Neural progenitor cell (in vitro differentiated cells): ENCODE measurements at regions not wholly inside any gene's neighbourhood (a gene's known extent, or its start where the extent isn't known, plus 50 kb on each side); places are given as distances from the start of the nearest gene placed in this dataset.

ENCODE experiments used
- DNase-seq: peaks from one replicate; pipeline ENCODE4 v3.0.0-alpha.2; 2016; ENCODE audit warnings: low spot score
- H2AFZ ChIP-seq: fragments of 200-600 bp; sonication (generic); replicated peaks from 2 replicates; pipeline ENCODE4 v1.6.1; 2016; ENCODE audit warnings: antibody characterized with exemption
- H3F3A ChIP-seq: fragments of 200-600 bp; sonication (generic); 2 replicates; pipeline ENCODE4 v1.6.1; 2016; ENCODE audit warnings: antibody characterized with exemption, low read depth
- H3K27ac ChIP-seq: fragments of 200-600 bp; sonication (generic); 2 replicates; pipeline ENCODE4 v1.5.1; 2016; ENCODE audit warnings: mild to moderate bottlenecking
- H3K27me3 ChIP-seq: fragments of 200-600 bp; sonication (generic); 2 replicates; pipeline ENCODE4 v1.6.1; 2016; ENCODE audit warnings: mild to moderate bottlenecking, moderate library complexity
- H3K36me3 ChIP-seq: fragments of 200-600 bp; sonication (generic); 2 replicates; pipeline ENCODE4 v1.5.1; 2016
- H3K4me1 ChIP-seq: fragments of 200-600 bp; sonication (generic); 2 replicates; pipeline ENCODE4 v1.6.1; 2016; ENCODE audit warnings: mixed run types
- H3K4me2 ChIP-seq: fragments of 200-600 bp; sonication (generic); 2 replicates; pipeline ENCODE4 v1.6.1; 2016
- H3K4me3 ChIP-seq: fragments of 200-600 bp; sonication (generic); 2 replicates; pipeline ENCODE4 v1.5.1; 2016
- H3K79me2 ChIP-seq: fragments of 200-600 bp; sonication (generic); 2 replicates; pipeline ENCODE4 v1.6.1; 2016; ENCODE audit warnings: low read depth
- H3K9ac ChIP-seq: fragments of 200-600 bp; sonication (generic); 2 replicates; pipeline ENCODE4 v1.6.1; 2016
- H3K9me3 ChIP-seq: fragments of 200-600 bp; sonication (generic); 2 replicates; pipeline ENCODE4 v1.5.1; 2016; ENCODE audit warnings: low read depth
- H4K20me1 ChIP-seq: fragments of 200-600 bp; sonication (generic); 2 replicates; pipeline ENCODE4 v1.6.1; 2016; ENCODE audit warnings: low read depth
- H3K27ac Mint-ChIP-seq: 3 replicates; pipeline ENCODE4 v1.8.0; 2021; ENCODE audit warnings: mixed read lengths
- H3K27me3 Mint-ChIP-seq: 2 replicates; pipeline ENCODE4 v1.8.0; 2022; ENCODE audit warnings: low read depth, mild to moderate bottlenecking, inconsistent platforms, moderate library complexity, mixed read lengths; ENCODE audit not compliant: insufficient read depth
- H3K36me3 Mint-ChIP-seq: 3 replicates; pipeline ENCODE4 v1.8.0; 2021; ENCODE audit warnings: mixed read lengths
- H3K4me1 Mint-ChIP-seq: 3 replicates; pipeline ENCODE4 v1.8.0; 2021; ENCODE audit warnings: mixed read lengths
- H3K4me3 Mint-ChIP-seq: 3 replicates; pipeline ENCODE4 v1.8.0; 2021; ENCODE audit warnings: mild to moderate bottlenecking, moderate library complexity, mixed read lengths
- H3K9me3 Mint-ChIP-seq: 3 replicates; pipeline ENCODE4 v1.8.0; 2020; ENCODE audit warnings: mixed read lengths
- CTCF ChIP-seq: fragments of 200-600 bp; sonication (generic); IDR thresholded peaks from 2 replicates; pipeline ENCODE4 v1.5.1; 2017; ENCODE audit warnings: antibody characterized with exemption, mild to moderate bottlenecking
- EZH2 ChIP-seq: fragments of 200-600 bp; sonication (generic); IDR thresholded peaks from 2 replicates; pipeline ENCODE4 v1.6.1; 2017; ENCODE audit warnings: antibody characterized with exemption, mild to moderate bottlenecking, moderate library complexity
- EZH2phosphoT487 ChIP-seq: fragments of 200-600 bp; sonication (generic); IDR thresholded peaks from 2 replicates; pipeline ENCODE4 v1.6.1; 2017; ENCODE audit warnings: antibody characterized with exemption

DNA sequence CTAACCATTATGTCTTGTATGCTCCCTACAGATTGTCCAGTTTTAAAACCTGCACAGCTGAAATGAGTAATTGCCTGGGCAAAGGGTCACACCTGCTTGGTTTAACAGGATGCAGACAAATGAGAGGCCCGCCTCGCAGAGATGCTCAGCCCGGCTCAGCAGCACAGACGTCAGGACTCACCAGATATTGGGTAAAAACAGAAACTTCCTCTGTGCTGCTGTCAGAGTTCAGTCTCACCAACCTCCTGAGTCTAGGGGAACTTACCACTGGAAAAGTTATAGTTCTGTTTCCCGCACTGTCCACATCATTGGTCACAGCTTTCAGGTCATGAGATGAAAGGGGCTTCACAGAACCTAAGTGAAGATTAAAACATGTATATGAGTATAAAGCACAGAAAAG, 152.5 kb downstream of the ESM1 start:
- peaks cover 4% of the 10 kb centered on the region for H3K9me3 Mint-ChIP-seq
- Histone ChIP-seq H3K36me3 (no peaks in the 10 kb centered on the region), H3K9me3 (no peaks in the 10 kb centered on the region), H3K9ac (no peak overlapping the region), H3K4me1 (peaks cover 6% of the 10 kb centered on the region), H4K20me1 (no peaks in the 10 kb centered on the region), H2AFZ (no peak overlapping the region), H3K4me2 (no peak overlapping the region), H3K27ac (no peak overlapping the region), H3F3A (no peaks in the 10 kb centered on the region), H3K27me3 (no peaks in the 10 kb centered on the region), H3K79me2 (no peaks in the 10 kb centered on the region), H3K4me3 (no peak overlapping the region)
- TF ChIP-seq EZH2 (no peak), EZH2phosphoT487 (no peak), CTCF (no peak)
- no peaks in the 10 kb centered on the region for H3K27me3 Mint-ChIP-seq
- DNase-seq: no peak
- no peak overlapping the region for H3K4me3 Mint-ChIP-seq
- no peaks in the 10 kb centered on the region for H3K36me3 Mint-ChIP-seq
- H3K4me1 Mint-ChIP-seq: peaks cover 14% of the 10 kb centered on the region
- H3K27ac Mint-ChIP-seq: no peak overlapping the region

GRCh38 chr5:54832045-54832444, 153.3 kb downstream of the ESM1 start:
- Histone ChIP-seq H3K9ac (no peak overlapping the region), H4K20me1 (no peaks in the 10 kb centered on the region), H3K4me3 (no peak overlapping the region), H3K36me3 (no peaks in the 10 kb centered on the region), H3K79me2 (no peaks in the 10 kb centered on the region), H2AFZ (no peak overlapping the region), H3K4me2 (no peak overlapping the region), H3K9me3 (no peaks in the 10 kb centered on the region), H3K27me3 (no peaks in the 10 kb centered on the region), H3K27ac (no peak overlapping the region), H3F3A (no peaks in the 10 kb centered on the region), H3K4me1 (peaks cover 6% of the 10 kb centered on the region)
- H3K9me3 Mint-ChIP-seq: peaks cover 5% of the 10 kb centered on the region
- H3K27me3 Mint-ChIP-seq: no peaks in the 10 kb centered on the region
- H3K4me1 Mint-ChIP-seq: peaks cover 15% of the 10 kb centered on the region
- TF ChIP-seq CTCF: no peak
- no peak for TF ChIP-seq EZH2
- no peak for TF ChIP-seq EZH2phosphoT487
- H3K4me3 Mint-ChIP-seq: no peak overlapping the region
- H3K36me3 Mint-ChIP-seq: no peaks in the 10 kb centered on the region
- DNase-seq: no peak
- no peak overlapping the region for H3K27ac Mint-ChIP-seq

DNA sequence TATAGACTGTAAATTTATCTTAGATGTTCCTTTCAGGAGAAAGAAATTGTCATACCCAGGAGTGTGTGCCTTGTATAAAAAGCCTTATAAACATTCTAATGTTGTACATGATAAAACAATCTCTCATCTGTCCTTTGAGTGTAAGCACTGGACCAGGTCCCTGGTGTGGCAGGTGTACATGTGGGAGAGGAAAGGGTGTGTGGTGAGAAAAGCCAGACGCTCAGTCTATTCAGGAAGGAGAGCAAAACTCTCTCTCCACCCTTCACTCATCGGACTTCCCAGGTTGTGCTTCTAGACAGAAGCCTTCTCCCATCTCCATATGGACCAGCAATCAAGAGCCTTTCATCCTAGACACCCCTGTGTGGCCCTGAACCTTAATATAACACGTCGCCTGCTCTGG, 154.2 kb downstream of the ESM1 start:
- H3K27ac Mint-ChIP-seq: no peak overlapping the region
- peaks cover 23% of the 10 kb centered on the region for H3K4me1 Mint-ChIP-seq
- no peak for DNase-seq
- no peak for TF ChIP-seq EZH2phosphoT487
- TF ChIP-seq EZH2: no peak
- TF ChIP-seq CTCF: no peak
- H3K27ac ChIP-seq: no peak overlapping the region
- no peaks in the 10 kb centered on the region for H3K36me3 Mint-ChIP-seq
- no peaks in the 10 kb centered on the region for H3K27me3 ChIP-seq
- H2AFZ ChIP-seq: no peak overlapping the region
- H3K4me3 ChIP-seq: no peak overlapping the region
- no peaks in the 10 kb centered on the region for H3K79me2 ChIP-seq
- no peaks in the 10 kb centered on the region for H3K36me3 ChIP-seq
- H3K9me3 Mint-ChIP-seq: peaks cover 7% of the 10 kb centered on the region
- no peaks in the 10 kb centered on the region for H3F3A ChIP-seq
- H3K9ac ChIP-seq: no peak overlapping the region
- no peaks in the 10 kb centered on the region for H3K27me3 Mint-ChIP-seq
- H4K20me1 ChIP-seq: no peaks in the 10 kb centered on the region
- H3K9me3 ChIP-seq: no peaks in the 10 kb centered on the region
- H3K4me3 Mint-ChIP-seq: no peak overlapping the region
- H3K4me2 ChIP-seq: no peak overlapping the region
- H3K4me1 ChIP-seq: peaks cover 4% of the 10 kb centered on the region
